ENCODE measurements at regions not wholly inside any gene's neighbourhood (a gene's known extent, or its start where the extent isn't known, plus 50 kb on each side); places are given as distances from the start of the nearest gene placed in this dataset.

DNA sequence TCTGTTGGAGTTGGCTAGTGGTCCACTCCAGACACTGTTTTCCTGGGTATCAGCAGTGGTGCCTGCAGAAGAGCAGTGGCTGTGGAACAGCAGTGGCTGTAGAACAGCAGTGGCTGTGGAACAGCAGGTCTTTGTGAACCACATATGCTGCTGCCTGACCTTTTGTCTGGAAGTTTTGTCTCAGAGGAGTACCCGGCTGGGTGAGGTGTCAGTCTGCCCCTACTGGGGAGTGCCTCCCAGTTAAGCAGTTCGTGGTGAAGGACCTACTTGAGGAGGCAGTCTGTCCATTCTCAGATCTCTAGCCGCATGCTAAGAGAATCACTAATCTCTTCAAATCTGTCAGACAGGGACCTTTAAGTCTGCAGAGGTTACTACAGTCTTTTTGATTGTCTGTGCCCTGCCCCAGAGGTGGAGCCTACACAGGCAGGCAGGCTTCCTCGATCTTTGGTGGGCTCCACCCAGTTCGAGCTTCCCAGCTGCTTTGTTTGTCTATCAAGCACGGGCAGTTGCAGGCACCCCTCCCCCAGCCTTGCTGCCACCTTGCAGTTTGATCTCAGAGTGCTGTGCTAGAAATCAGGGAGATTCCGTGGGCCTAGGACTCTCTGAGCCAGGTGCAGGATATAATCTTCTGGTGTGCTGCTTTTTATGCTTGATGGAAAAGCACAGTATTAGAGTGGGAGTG is 89.1 kb upstream of the TRIM48 start:
- H3K9me3 ChIP-seq: peaks cover 0 to 80% (median 0%) of the 10 kb centered on the region in 3 donors
- TF ChIP-seq EP300 (IDR thresholded peaks at IDR 0.05): no peak

More for the DNA sequence above, 89.1 kb upstream of the TRIM48 start:
- no peak overlapping the region for H3K27ac ChIP-seq
- no peak overlapping the region for H3K4me3 ChIP-seq
- no peaks in the 10 kb centered on the region for H3K4me1 ChIP-seq
- 20 to 48% methylated on average over 1 to 4 of the region's 7 CpGs for WGBS, 2 donors (ENCODE audit: low coverage in 1 of 2)
- no peak for ATAC-seq
- H3K36me3 ChIP-seq: no peaks in the 10 kb centered on the region
- H3K27me3 ChIP-seq: no peaks in the 10 kb centered on the region
